Small intestine (tissue), 7 donors: ENCODE measurements at regions not wholly inside any gene's neighbourhood (a gene's known extent, or its start where the extent isn't known, plus 50 kb on each side); places are given as distances from the start of the nearest gene placed in this dataset.

Experiments used
- DNase-seq, 2 donors: peaks; one replicate each; pipeline versions ENCODE4 v3.0.0 to v3.0.0-alpha.2; 2013
- FAIRE-seq: peaks from 2 replicates; lab custom pipeline; 2012; peaks lifted over from hg19 to GRCh38; lab: Jason Lieb, UNC
- H3K27ac ChIP-seq, 3 donors: one replicate each; pipeline ENCODE4 v1.5.1; 2013; ENCODE audit warnings: low read length in 2 of 3, mild to moderate bottlenecking in 2 of 3, control low read depth in 1 of 3, inconsistent platforms in 1 of 3, low read depth in 1 of 3, moderate library complexity in 1 of 3
- H3K27me3 ChIP-seq, 3 donors: one replicate each; pipeline ENCODE4 v1.6.1; 2013; ENCODE audit warnings: low read length in 3 of 3, inconsistent platforms in 1 of 3; ENCODE audit not compliant: control insufficient read depth in 3 of 3, insufficient read depth in 3 of 3
- H3K36me3 ChIP-seq, 3 donors: one replicate each; pipeline ENCODE4 v1.6.1; 2013; ENCODE audit warnings: low read length in 3 of 3, inconsistent platforms in 1 of 3, low read depth in 1 of 3, mild to moderate bottlenecking in 1 of 3, moderate library complexity in 1 of 3; ENCODE audit not compliant: control insufficient read depth in 3 of 3, insufficient read depth in 2 of 3
- H3K4me1 ChIP-seq, 3 donors: one replicate each; pipeline ENCODE4 v1.6.1; 2013; ENCODE audit warnings: low read length in 2 of 3, inconsistent platforms in 1 of 3, low read depth in 1 of 3, mild to moderate bottlenecking in 1 of 3, moderate library complexity in 1 of 3; ENCODE audit not compliant: control insufficient read depth in 3 of 3, insufficient read depth in 2 of 3
- H3K4me3 ChIP-seq, 3 donors: one replicate each; pipeline ENCODE4 v1.5.1; 2013; ENCODE audit warnings: low read length in 3 of 3, control low read depth in 1 of 3, inconsistent platforms in 1 of 3, low read depth in 1 of 3, mild to moderate bottlenecking in 1 of 3, moderate library complexity in 1 of 3
- H3K9me3 ChIP-seq, 2 donors: one replicate each; pipeline ENCODE4 v1.6.1; 2013; ENCODE audit warnings: low read depth in 1 of 2, low read length in 1 of 2; ENCODE audit not compliant: control insufficient read depth in 2 of 2, insufficient read depth in 1 of 2
- WGBS, 3 donors: extraction: QIAGEN DNeasy Blood & Tissue Kit; methylation state at CpG; one replicate each; pipeline ENCODE4 v1.1.7; 2013; 5-methylcytosine and 5-hydroxymethylcytosine counted together
- donor health status: healthy with polysubstance abuse.
- donor health status: control.
- donor health status: control.
- donor health status: Bipolar disorder and iron deficiency.
- donor health status: healthy.

DNA sequence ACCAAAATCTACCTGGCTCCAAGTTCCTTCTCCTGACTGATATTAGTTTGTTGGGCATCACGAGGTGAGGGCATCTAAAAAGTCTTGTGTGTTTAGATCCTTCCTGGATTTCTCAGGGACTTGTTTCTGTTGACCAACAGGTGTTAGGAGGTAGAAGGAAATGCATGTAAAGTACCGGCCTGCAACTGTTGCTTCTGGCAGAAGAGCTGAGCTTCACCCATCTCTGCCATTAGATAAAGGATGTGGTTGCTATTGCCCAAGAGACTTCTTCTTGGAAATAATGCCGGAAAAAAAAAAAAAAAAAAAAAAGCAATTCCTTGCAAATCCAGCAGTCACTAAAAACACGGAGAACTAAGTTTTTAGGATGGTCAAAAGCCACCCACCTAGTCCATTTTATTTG is 303.1 kb downstream of the CDH26 start:
- WGBS, 3 donors: 48 to 76% (median 58%) methylated on average over 4 of the region's 4 CpGs
- Histone ChIP-seq H3K4me3 (no peak overlapping the region), H3K27ac (no peak overlapping the region), H3K9me3 (no peaks in the 10 kb centered on the region), H3K36me3 (no peaks in the 10 kb centered on the region), H3K4me1 (no peaks in the 10 kb centered on the region), H3K27me3 (peaks cover 0 to 2% (median 0%) of the 10 kb centered on the region in 3 donors)
- no peak for FAIRE-seq
- DNase-seq: no peak

DNA sequence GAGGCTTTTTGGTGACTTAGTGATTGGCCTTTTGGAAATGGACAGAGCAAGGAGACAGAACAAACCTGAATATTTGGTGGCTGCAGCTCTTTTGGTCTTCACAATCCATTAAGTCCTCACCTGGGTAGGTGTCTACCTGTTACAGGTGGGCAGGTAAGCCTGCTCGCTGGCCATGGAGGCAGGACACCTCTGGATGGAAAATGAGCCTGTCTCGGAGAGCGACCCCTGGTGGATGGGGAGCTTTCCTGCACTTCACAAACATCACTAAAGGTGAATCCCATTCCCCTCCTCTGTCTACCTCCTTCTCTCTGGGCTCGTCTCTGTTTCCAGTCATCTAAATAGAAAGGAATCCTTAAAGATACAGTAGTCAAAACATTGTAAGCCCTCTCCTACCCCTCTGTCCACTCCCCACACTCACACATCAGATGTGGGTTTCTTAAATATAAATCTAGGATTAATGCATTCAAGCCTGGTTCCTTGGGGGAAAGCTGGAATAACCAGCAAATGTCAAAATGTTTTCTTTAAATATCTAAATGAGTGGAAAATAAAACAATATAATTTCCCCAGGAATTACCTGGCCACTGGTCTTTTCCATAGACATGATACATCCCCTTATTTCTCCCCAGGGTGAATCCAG is 304.9 kb downstream of the CDH26 start:
- H3K4me3 ChIP-seq: no peak overlapping the region
- H3K9me3 ChIP-seq: no peaks in the 10 kb centered on the region
- no peak for FAIRE-seq
- H3K4me1 ChIP-seq: no peaks in the 10 kb centered on the region
- no peaks in the 10 kb centered on the region for H3K36me3 ChIP-seq
- WGBS, 3 donors: 7 to 16% (median 9%) methylated on average over 4 of the region's 4 CpGs
- H3K27me3 ChIP-seq: peaks cover 0 to 2% (median 0%) of the 10 kb centered on the region in 3 donors
- no peak overlapping the region for H3K27ac ChIP-seq
- peak; percentile 19 to 31 for DNase-seq

DNA sequence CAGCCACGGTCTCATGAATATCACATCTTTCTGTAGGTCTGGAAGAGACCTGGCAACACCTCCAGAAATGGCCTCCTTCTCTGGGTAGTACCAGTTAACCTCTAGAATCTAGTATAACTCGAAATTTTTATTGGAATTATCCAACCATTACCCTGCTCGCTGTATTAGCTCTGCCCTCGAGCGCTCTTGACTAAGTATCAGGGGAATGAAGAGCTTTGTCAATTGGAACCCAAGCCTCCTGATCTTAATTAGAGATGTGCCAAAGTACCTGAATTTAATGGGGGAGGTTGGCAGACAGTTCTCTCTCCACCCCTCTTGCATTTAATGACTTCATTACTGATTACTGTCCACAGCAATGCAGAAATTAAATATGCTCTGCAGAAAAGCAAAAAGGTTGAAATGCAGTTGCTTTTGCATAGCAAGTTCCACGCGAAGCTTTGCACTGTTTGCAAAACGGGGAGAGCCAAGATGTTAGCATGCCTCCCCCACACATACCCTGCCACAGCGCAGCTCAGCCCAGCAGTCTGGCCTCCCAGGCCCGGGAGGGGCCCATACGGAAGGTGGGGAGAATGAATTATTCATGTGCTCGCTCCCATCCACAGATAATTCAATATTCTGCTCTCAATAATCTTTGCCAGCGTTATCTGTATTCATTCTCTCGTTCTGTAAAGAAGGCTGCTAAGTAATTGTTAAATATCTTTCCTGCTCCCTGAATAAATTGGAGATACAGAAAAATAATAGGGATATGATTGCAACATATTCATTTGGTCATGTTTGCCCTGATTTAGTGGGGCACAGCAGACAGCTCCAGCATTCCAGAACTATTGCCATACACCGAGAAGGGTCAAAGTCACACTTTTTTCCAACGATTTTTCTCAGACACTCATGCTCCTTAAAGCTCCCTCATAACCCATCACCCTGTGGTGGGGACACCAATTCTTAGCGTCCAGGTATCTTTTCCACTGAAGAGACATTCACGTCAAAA is 305.8 kb downstream of the CDH26 start:
- Histone ChIP-seq H3K36me3 (no peaks in the 10 kb centered on the region), H3K27me3 (no peaks in the 10 kb centered on the region), H3K4me1 (no peaks in the 10 kb centered on the region), H3K4me3 (no peak overlapping the region), H3K9me3 (no peaks in the 10 kb centered on the region), H3K27ac (no peak overlapping the region)
- WGBS, 3 donors: 36 to 61% (median 43%) methylated on average over 18 of the region's 18 CpGs
- DNase-seq (peak in 1 of 2 donors; percentile 41), FAIRE-seq (no peak)

DNA sequence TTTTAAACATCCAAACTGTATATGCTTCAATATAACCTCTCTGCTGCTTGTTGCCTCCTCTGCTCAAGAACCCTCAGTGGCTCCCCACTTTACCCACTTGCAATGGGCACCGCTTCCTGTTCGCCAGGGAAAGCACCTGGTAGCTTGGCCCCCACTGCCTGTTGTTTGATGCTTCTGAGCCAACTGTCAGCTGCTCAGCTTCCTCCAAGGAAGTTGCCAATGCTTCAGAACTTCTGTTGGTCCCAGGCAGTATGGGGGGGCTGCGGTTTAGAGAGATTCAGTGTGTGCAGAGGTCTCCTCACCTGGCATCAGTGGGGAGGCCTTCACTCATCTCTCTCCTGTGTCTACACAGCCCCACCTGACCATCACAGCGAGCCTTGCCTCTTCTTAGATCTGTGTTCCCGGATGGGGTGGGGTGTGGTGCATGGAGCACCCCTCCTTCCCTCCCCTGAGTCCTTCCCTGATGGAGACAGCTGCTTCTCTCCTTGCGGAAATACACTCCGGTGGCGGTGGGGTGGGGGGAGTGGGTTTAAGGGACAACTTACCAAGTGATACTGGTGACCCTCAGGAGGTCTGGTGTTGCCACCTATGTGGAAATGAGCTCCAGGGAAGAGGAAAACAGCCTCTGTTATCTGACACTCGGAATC is 308.1 kb downstream of the CDH26 start:
- DNase-seq (no peak), FAIRE-seq (no peak)
- H3K27me3 ChIP-seq: no peaks in the 10 kb centered on the region
- no peaks in the 10 kb centered on the region for H3K36me3 ChIP-seq
- H3K9me3 ChIP-seq: no peaks in the 10 kb centered on the region
- no peak overlapping the region for H3K27ac ChIP-seq
- H3K4me1 ChIP-seq: no peaks in the 10 kb centered on the region
- WGBS, 3 donors: 68 to 70% (median 70%) methylated on average over 9 of the region's 9 CpGs
- no peak overlapping the region for H3K4me3 ChIP-seq

DNA sequence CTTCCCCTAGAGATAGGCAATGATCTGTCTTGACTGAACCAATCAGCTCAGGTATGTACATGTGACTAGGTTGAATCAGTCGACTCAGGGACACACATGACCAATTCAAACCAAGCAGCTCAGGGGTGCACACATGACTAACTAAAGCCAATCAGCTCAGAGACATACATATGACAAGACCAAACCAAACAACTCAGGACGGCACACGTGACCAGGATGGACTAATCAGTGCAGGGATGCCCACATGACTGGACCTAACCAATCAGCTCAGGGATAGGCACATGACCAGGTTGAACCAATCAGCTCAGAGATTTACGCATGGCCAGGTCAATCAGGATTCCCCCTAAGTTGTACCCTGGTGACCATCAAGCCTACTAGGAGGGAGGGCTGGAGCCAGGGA is 310.3 kb downstream of the CDH26 start:
- H3K9me3 ChIP-seq: no peaks in the 10 kb centered on the region
- no peaks in the 10 kb centered on the region for H3K27me3 ChIP-seq

DNA sequence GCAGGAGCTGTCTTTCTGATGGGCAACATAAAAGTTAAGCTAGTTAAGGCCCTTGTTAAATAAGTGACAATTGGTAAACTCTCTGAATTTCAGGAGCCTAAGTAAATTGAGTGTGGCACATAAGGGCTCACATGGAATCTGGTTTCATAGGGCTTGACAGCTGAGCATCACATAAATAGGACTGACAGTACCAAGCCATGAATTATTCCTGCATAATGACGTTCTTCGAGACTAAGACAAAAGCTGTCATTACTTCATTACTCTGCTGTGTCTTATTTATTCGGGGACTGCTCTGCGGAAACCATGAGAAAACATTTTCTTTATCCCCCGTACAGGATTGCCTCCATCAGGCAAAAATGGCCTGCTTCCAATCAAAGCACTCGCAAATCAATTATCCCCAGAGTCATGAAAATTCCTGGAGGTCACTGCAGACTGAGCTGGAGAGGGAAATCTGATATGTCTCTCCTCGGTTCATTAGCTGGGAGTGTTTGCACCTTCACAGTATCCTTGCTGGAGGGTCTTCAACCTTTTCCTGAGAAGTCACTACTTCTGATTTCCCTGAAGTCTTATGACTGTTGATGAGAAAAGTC is 311.4 kb downstream of the CDH26 start:
- no peak overlapping the region for H3K27ac ChIP-seq
- 67 to 72% (median 69%) methylated on average over 7 of the region's 7 CpGs for WGBS, 3 donors
- no peak for FAIRE-seq

More for the DNA sequence above, 310.3 kb downstream of the CDH26 start:
- no peaks in the 10 kb centered on the region for H3K36me3 ChIP-seq
- no peak overlapping the region for H3K4me3 ChIP-seq
- FAIRE-seq (no peak), DNase-seq (no peak)
- WGBS, 3 donors: 80 to 89% (median 83%) methylated on average over 4 of the region's 4 CpGs
- H3K4me1 ChIP-seq: no peaks in the 10 kb centered on the region
- H3K27ac ChIP-seq: no peak overlapping the region

DNA sequence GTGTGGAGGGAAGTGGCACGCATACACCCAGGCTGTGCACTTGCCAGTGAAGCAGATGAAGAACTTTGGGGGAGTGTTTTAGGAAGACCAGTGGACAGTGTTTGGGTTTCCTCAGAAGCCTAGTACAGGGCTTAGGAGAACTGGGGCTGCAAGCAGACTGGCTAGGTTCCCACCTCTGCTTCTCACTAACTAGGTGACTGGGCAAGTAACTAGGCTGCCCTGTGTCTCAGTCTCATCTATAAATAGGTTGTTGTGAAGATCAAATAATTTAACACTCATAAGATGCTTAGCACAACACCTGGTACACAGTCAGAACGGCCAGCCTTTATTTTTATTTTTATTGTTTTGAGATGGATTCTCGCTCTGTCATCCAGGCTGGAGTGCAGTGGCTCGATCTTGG is 312.1 kb downstream of the CDH26 start:
- no peak overlapping the region for H3K4me3 ChIP-seq
- WGBS, 3 donors: 78 to 88% (median 80%) methylated on average over 4 of the region's 4 CpGs
- no peaks in the 10 kb centered on the region for H3K4me1 ChIP-seq
- no peak overlapping the region for H3K27ac ChIP-seq
- no peak for DNase-seq
- no peak for FAIRE-seq
- H3K9me3 ChIP-seq: no peaks in the 10 kb centered on the region
- no peaks in the 10 kb centered on the region for H3K27me3 ChIP-seq
- H3K36me3 ChIP-seq: no peaks in the 10 kb centered on the region

More for the DNA sequence above, 311.4 kb downstream of the CDH26 start:
- DNase-seq: no peak
- Histone ChIP-seq H3K27me3 (no peaks in the 10 kb centered on the region), H3K4me3 (no peak overlapping the region), H3K36me3 (no peaks in the 10 kb centered on the region), H3K4me1 (no peaks in the 10 kb centered on the region), H3K9me3 (no peaks in the 10 kb centered on the region)

DNA sequence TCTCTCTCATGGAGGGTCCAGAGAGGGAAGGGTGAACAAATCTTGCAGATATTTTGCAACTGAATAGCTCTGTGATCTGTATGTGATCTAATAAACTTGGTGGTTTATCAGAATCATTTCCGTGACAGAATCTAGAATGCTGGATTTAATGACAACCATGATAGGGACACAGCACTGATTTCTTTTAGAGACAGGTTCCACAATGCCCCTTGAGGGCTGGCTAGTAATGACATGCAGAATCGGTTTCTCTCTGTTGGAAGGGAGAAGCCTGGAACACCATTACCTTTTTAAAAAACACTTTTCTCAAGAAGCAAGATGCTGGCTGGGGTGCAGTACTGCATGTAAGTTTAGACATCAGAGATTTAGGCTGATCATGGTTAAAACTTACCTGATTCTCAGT is 313.4 kb downstream of the CDH26 start:
- no peaks in the 10 kb centered on the region for H3K4me1 ChIP-seq
- no peak for DNase-seq
- FAIRE-seq: no peak
- no peaks in the 10 kb centered on the region for H3K9me3 ChIP-seq
- WGBS, 3 donors: 29 to 51% (median 41%) methylated on average over 2 of the region's 2 CpGs
- no peaks in the 10 kb centered on the region for H3K36me3 ChIP-seq
- H3K27ac ChIP-seq: no peak overlapping the region
- H3K27me3 ChIP-seq: no peaks in the 10 kb centered on the region
- no peak overlapping the region for H3K4me3 ChIP-seq
